IPS-18a (cell line): ENCODE measurements at regions not wholly inside any gene's neighbourhood (a gene's known extent, or its start where the extent isn't known, plus 50 kb on each side); places are given as distances from the start of the nearest gene placed in this dataset.

Experiments
- H3K27ac ChIP-seq: one replicate; pipeline ENCODE4 v1.5.1; 2013; ENCODE audit warnings: low read length
- H3K27me3 ChIP-seq: one replicate; pipeline ENCODE4 v1.6.1; 2013; ENCODE audit warnings: mild to moderate bottlenecking, low read length; ENCODE audit not compliant: control insufficient read depth, insufficient read depth
- H3K36me3 ChIP-seq: one replicate; pipeline ENCODE4 v1.6.1; 2013; ENCODE audit warnings: low read depth, low read length; ENCODE audit not compliant: control insufficient read depth
- H3K4me1 ChIP-seq: one replicate; pipeline ENCODE4 v1.6.1; 2013; ENCODE audit warnings: low read depth, low read length; ENCODE audit not compliant: control insufficient read depth
- H3K4me3 ChIP-seq: one replicate; pipeline ENCODE4 v1.5.1; 2013; ENCODE audit warnings: low read length
- H3K9ac ChIP-seq: one replicate; pipeline ENCODE4 v1.6.1; 2013; ENCODE audit warnings: mild to moderate bottlenecking, low read length, moderate library complexity
- H3K9me3 ChIP-seq: one replicate; pipeline ENCODE4 v1.6.1; 2013; ENCODE audit warnings: low read depth, low read length; ENCODE audit not compliant: control insufficient read depth

DNA sequence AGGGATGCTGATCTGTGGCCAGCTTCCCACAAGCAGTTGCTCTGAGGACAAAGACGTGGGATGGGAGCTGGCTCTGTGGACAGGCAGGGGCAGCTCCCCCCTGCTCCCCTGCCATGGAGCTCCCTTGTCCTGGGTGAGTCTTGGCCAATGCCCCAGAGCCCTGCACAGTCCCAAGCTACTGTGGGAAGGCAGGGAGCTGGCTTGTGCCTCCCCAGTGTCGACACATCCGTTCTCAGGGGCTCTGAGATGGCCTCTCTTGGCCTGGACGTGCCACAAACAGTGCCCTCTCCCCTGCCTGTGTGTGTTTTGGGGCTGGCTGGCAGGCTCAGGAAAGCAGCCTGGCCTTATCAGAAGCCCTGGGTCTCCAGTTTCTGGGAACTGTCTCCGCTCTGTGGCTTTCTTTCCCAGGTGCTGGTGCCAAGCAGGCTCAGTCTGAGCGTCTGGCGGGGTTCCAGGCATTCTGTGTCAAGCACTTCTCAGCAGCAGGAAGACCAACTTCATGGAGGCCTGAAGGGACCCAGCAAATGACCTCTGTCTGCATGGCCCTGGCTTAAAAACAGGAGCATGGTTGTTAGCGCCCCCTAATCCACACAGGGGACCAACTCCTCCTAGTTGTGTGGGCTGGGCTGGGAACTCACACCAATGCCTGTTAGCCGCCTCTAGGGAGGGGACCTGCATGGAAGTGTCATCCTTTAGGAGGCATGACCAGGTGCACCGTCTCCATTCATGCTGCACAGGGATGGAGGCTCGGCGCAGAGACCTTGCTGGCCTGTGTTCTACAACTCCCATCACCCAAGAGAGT, 375.2 kb downstream of the RPS24 start:
- H3K9ac ChIP-seq: no peak overlapping the region
- no peak overlapping the region for H3K4me3 ChIP-seq
- H3K4me1 ChIP-seq: peaks cover 10% of the 10 kb centered on the region
- no peaks in the 10 kb centered on the region for H3K9me3 ChIP-seq
- H3K27me3 ChIP-seq: peaks cover 4% of the 10 kb centered on the region
- H3K36me3 ChIP-seq: no peaks in the 10 kb centered on the region
- no peak overlapping the region for H3K27ac ChIP-seq

GRCh38 chr10:78410046-78410965, 376.6 kb downstream of the RPS24 start:
- H3K27me3 ChIP-seq: peaks cover 4% of the 10 kb centered on the region
- no peak overlapping the region for H3K27ac ChIP-seq
- H3K9me3 ChIP-seq: no peaks in the 10 kb centered on the region
- no peak overlapping the region for H3K9ac ChIP-seq
- no peak overlapping the region for H3K4me3 ChIP-seq
- H3K4me1 ChIP-seq: peaks cover 15% of the 10 kb centered on the region
- no peaks in the 10 kb centered on the region for H3K36me3 ChIP-seq

DNA sequence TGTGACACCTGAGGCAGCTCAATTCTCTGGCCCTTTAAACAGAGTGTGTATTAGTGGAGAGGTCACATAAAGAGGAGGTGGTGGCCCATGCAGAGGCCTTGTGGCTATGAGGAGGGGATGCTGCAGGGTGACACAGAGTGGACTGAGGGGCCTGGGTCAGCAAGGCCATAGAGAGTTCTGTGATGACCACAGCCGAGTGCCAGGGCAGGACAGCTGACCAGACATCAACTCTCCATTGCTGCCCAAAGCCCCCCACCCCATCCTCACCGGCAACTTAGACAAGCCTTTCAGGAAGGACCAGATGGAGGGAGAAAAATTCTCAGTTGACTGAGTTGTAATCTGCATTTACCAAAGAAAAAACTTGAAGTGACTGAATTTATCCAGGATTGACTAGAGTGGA, 378.1 kb downstream of the RPS24 start:
- H3K4me3 ChIP-seq: no peak overlapping the region
- no peak overlapping the region for H3K9ac ChIP-seq
- no peaks in the 10 kb centered on the region for H3K9me3 ChIP-seq
- no peaks in the 10 kb centered on the region for H3K27me3 ChIP-seq
- H3K27ac ChIP-seq: no peak overlapping the region
- H3K36me3 ChIP-seq: no peaks in the 10 kb centered on the region
- peaks cover 11% of the 10 kb centered on the region for H3K4me1 ChIP-seq

DNA sequence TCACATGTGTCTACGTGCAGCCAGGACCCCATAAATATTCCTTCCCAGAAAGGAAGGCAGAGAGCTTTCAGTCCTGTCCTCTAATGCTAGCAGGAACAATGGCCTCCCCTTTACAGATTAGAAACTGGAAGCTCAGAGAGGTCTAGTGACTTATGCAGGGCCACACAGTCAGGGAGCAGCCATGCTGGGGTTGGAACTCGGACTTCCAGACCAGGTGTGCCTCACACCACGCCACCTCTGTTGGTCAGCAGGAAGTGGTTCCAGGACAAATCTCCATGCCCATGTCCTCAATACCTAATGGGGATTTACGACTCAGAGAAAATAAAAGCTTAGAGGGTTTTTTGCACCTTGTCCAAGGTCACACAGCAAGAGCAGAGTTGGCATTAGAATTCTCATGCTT, 378.9 kb downstream of the RPS24 start:
- H3K36me3 ChIP-seq: no peaks in the 10 kb centered on the region
- no peaks in the 10 kb centered on the region for H3K9me3 ChIP-seq
- H3K27me3 ChIP-seq: no peaks in the 10 kb centered on the region
- no peak overlapping the region for H3K9ac ChIP-seq
- no peak overlapping the region for H3K27ac ChIP-seq
- H3K4me3 ChIP-seq: no peak overlapping the region
- peaks cover 8% of the 10 kb centered on the region for H3K4me1 ChIP-seq

DNA sequence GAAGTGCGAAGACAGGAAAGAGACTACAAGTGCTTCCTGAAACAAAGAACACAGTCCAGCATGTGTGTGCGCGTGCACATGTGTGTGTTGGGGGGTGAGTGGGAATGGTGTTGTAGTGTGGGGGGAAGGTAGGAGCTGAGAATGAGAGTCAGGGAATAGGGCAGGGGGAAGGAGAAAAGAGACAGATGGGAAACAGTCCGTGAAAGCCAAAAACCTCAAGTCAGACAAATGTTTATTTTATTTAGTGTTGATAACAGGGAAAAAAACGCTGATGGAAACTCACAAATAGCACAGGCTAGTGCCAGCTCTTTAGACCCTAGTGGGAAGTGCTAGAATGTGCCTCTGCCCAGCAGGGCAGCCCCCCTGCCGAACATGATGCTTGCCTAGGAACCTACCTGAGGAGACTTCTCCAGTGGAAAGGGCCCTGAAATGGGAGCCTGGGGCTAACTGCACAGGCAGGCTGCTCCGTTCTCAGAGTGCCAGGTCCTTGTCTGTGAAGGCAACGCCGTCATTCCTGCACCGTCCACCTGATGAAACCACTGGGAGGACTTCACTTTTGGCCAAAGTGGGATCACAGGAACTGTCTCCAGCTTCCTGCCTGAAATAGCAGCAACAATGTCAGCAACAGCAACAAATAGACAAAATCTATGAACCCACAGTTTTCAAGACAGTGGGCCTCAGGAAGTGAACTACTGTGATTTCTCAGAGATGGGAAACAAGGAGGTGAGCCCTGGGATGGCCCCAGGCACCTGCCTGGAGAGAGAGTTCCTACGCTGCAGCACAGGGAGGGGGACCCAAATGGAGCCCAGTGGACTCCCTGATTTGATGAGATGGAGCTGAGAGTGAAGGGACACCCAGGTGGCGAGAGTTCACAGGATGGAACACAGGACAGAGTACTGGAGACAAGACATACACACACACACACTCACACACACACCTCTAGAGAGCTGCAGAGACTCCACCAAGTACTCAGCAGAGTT, 379.7 kb downstream of the RPS24 start:
- H3K4me1 ChIP-seq: peaks cover 4% of the 10 kb centered on the region
- H3K9ac ChIP-seq: no peak overlapping the region
- H3K4me3 ChIP-seq: no peak overlapping the region
- H3K9me3 ChIP-seq: no peaks in the 10 kb centered on the region
- no peak overlapping the region for H3K27ac ChIP-seq
- H3K27me3 ChIP-seq: no peaks in the 10 kb centered on the region
- H3K36me3 ChIP-seq: no peaks in the 10 kb centered on the region

DNA sequence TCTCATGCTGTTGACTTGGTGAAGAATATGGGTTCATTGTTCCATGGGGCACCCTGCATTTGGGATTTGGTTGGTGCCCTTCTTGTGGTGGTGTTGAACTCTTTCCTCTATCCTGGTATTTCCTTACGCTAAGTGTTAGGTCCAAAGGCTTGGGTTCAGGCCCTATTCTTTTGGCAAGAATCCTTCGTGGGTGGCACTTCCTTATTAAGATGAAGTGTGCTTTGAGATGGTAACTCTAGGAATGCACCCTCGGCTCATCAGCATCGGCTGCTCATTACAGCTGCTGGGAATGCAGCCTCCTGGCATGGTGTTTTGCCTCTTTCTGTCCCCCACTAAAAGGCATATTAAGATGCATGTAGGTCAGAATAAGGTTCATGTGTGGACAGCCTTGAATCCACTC, 380.7 kb downstream of the RPS24 start:
- Histone ChIP-seq H3K27ac (no peak overlapping the region), H3K4me1 (peaks cover 4% of the 10 kb centered on the region), H3K9ac (no peak overlapping the region), H3K27me3 (no peaks in the 10 kb centered on the region), H3K4me3 (no peak overlapping the region), H3K9me3 (no peaks in the 10 kb centered on the region), H3K36me3 (no peaks in the 10 kb centered on the region)

DNA sequence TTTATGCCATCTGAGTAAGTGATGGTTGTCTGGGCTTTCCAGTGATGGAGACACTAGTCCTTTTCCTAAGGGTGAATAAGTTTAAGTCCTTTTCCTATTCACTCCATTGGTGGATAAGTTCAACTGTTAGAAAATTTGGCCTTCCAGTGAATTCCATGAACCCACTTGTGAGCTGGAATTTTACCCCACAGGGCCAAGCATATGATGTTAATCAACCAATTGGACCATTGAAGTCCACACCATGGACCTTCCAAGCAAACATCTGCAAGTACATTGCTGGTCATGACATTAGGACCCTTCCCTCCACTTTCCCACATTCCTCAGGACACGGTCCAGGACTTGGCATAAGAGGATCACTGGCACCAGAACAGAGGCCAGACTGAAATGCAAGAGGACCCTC, 381.4 kb downstream of the RPS24 start:
- no peak overlapping the region for H3K9ac ChIP-seq
- no peak overlapping the region for H3K4me3 ChIP-seq
- peaks cover 4% of the 10 kb centered on the region for H3K4me1 ChIP-seq
- H3K27me3 ChIP-seq: no peaks in the 10 kb centered on the region
- no peaks in the 10 kb centered on the region for H3K36me3 ChIP-seq
- no peak overlapping the region for H3K27ac ChIP-seq
- no peaks in the 10 kb centered on the region for H3K9me3 ChIP-seq

DNA sequence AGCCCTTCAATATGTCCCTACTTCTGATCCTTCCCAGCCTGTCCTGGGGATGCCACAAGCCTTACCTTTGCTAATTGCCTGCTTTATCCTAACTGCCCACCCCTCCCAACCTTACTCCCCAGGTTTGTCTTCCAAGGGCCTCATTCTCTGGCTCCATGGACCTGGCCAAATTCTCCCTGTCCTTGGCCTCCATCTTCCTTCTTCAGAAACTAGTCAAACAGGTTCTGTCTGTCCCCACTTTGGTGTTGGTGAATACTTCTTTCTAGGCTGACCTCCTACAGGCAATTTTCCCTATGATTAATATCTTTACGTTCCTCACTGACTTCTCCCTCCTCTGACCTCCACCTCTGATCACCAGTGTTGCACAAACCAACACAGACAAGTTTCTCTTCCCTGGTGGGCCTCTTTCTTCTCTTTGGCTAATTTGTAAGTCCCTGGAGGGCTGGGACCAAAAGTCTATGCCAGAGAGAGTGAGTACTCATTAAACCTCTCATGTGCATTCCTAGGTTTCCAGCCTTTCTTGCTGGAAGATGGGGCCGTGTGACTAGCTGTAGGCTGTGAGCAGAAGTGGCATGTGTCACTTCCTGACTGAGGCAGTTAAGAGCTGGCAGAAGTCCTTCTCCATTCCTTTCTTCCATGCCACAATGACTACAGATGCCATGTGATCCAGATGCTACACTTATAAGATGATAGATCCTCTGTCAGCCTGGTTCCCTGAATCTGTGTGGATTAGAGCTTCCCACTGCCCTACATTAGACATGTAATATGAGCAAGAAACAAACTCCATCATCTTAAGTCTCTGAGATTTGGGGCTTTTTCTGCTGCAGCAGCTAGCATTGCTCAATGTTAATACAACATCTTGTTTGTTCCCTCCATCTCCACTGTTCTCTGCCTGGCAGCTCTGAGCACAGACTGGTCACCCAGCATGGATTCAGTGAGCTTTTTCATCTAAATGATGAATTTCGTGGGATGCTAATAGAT, 382.7 kb downstream of the RPS24 start:
- H3K27ac ChIP-seq: no peak overlapping the region
- no peaks in the 10 kb centered on the region for H3K27me3 ChIP-seq
- no peaks in the 10 kb centered on the region for H3K9me3 ChIP-seq
- no peaks in the 10 kb centered on the region for H3K36me3 ChIP-seq
- H3K9ac ChIP-seq: no peak overlapping the region
- H3K4me3 ChIP-seq: no peak overlapping the region
- peaks cover 8% of the 10 kb centered on the region for H3K4me1 ChIP-seq

DNA sequence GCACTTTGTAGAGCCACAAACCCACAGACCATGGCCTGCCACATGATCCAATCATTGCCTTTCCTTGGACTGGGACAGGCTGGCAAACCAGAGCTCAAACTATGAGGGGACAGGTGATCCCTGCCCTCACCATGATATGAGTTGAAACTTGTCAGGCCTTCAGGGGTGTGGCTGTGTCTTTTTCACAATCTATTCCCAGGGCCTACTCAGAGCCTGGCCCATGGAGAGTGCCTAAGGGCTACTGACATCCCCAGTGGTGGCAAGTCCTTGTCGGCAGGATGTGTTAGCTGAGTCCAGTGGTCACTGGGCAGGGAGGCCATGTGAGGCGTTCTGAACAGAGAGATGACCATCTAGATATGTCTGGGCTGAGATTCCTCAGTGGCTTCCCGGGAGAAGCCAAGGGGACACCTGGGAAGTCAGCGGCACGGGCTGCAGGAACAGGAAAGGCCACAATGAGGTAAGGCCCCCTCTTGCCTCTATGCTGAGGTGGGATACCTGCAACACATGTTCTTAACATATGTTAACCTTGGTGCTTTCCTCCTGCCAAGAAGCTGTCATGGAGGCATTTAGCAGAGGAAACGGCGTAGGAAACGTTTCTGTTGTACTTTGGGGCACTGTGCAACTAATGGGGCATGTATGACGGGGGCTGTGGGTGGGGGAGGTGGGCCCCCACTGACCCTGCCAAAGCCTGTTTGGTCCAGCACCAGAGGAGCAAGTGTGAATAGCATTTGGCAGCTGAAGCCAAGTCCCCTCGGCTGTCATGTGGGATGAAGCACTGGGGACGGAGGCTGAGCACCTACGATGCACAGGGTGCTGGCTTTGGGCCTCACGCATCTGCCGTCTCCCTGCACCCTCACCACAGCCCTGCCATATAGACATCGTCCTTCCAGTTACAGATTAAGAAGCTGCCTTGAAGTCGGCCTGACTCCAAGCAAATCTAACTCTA, 384.0 kb downstream of the RPS24 start:
- no peaks in the 10 kb centered on the region for H3K27me3 ChIP-seq

More for the DNA sequence above, 384.0 kb downstream of the RPS24 start:
- no peaks in the 10 kb centered on the region for H3K9me3 ChIP-seq
- no peak overlapping the region for H3K9ac ChIP-seq
- no peak overlapping the region for H3K4me3 ChIP-seq
- H3K36me3 ChIP-seq: no peaks in the 10 kb centered on the region
- peaks cover 15% of the 10 kb centered on the region for H3K4me1 ChIP-seq
- no peak overlapping the region for H3K27ac ChIP-seq
